ENCODE measurements at regions not wholly inside any gene's neighbourhood (a gene's known extent, or its start where the extent isn't known, plus 50 kb on each side); places are given as distances from the start of the nearest gene placed in this dataset.

DNA sequence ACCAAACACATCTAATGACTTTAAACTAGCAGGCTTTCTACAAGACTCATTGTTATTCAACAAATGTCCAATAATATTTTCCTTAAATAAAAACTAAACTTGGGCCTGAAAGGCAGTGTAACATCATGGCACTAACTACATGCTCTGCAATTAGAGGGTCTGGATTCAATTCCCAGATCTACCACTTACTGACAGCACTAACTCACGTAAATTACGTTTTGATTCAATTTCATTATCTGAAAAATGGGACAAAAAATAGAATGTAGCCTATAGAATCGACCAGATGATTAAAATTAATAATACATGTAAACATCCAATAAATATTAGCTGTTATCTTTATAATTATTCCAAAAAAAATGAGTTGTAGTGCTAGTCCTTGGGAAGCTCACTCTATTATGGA, 98.0 kb upstream of the DDX18 start:
- POLR2A ChIA-PET, result no interaction called here
- no peaks in the 10 kb centered on the region for H3K36me3 Mint-ChIP-seq (ENCODE audit: low read depth)
- DNase-seq, result no peak
- no peak overlapping the region for H3K4me3 Mint-ChIP-seq
- H3K9me3 Mint-ChIP-seq, result no peaks in the 10 kb centered on the region
- H3K27me3 Mint-ChIP-seq, result peaks cover 1% of the 10 kb centered on the region
- CTCF ChIA-PET, result no interaction called here
- H3K4me1 Mint-ChIP-seq, result no peaks in the 10 kb centered on the region
- H3K27ac Mint-ChIP-seq, result no peak overlapping the region

GRCh38 chr2:117717072-117717471, 97.4 kb upstream of the DDX18 start:
- Mint-ChIP-seq H3K9me3 (no peaks in the 10 kb centered on the region), H3K4me3 (no peak overlapping the region), H3K27me3 (peaks cover 1% of the 10 kb centered on the region), H3K27ac (no peak overlapping the region), H3K36me3 (ENCODE audit: low read depth) (no peaks in the 10 kb centered on the region), H3K4me1 (no peaks in the 10 kb centered on the region)
- ChIA-PET POLR2A (no interaction called here), CTCF (no interaction called here)
- no peak for DNase-seq

GRCh38 chr2:117718048-117718447, 96.4 kb upstream of the DDX18 start:
- H3K4me1 Mint-ChIP-seq, result peaks cover 3% of the 10 kb centered on the region
- peaks cover 1% of the 10 kb centered on the region for H3K27me3 Mint-ChIP-seq
- H3K9me3 Mint-ChIP-seq, result no peaks in the 10 kb centered on the region
- no peak overlapping the region for H3K27ac Mint-ChIP-seq
- ChIA-PET POLR2A (no interaction called here), CTCF (no interaction called here)
- DNase-seq, result no peak
- no peak overlapping the region for H3K4me3 Mint-ChIP-seq
- H3K36me3 Mint-ChIP-seq (ENCODE audit: low read depth), result no peaks in the 10 kb centered on the region

GRCh38 chr2:117720765-117721164, 93.7 kb upstream of the DDX18 start:
- no peak for DNase-seq
- H3K9me3 Mint-ChIP-seq, result no peaks in the 10 kb centered on the region
- CTCF ChIA-PET, result no interaction called here
- no peaks in the 10 kb centered on the region for H3K36me3 Mint-ChIP-seq (ENCODE audit: low read depth)
- H3K27me3 Mint-ChIP-seq, result peaks cover 1% of the 10 kb centered on the region
- H3K4me1 Mint-ChIP-seq, result peaks cover 3% of the 10 kb centered on the region
- H3K27ac Mint-ChIP-seq, result no peak overlapping the region
- POLR2A ChIA-PET, result no interaction called here
- H3K4me3 Mint-ChIP-seq, result no peak overlapping the region

- CTCF ChIA-PET, result no interaction called here
Measured at GRCh38 chr2:117723483-117723882, 91.0 kb upstream of the DDX18 start.

GRCh38 chr2:117723888-117724434, 90.5 kb upstream of the DDX18 start:
- H3K4me3 Mint-ChIP-seq, result no peak overlapping the region
- no peaks in the 10 kb centered on the region for H3K9me3 Mint-ChIP-seq
- ChIA-PET POLR2A (no interaction called here), CTCF (no interaction called here)
- peaks cover 3% of the 10 kb centered on the region for H3K4me1 Mint-ChIP-seq
- H3K36me3 Mint-ChIP-seq (ENCODE audit: low read depth), result no peaks in the 10 kb centered on the region
- no peak overlapping the region for H3K27ac Mint-ChIP-seq
- no peak for DNase-seq
- H3K27me3 Mint-ChIP-seq, result peaks cover 1% of the 10 kb centered on the region

More at GRCh38 chr2:117723483-117723882, 91.0 kb upstream of the DDX18 start:
- peaks cover 1% of the 10 kb centered on the region for H3K27me3 Mint-ChIP-seq
- no peaks in the 10 kb centered on the region for H3K9me3 Mint-ChIP-seq
- H3K4me1 Mint-ChIP-seq, result peaks cover 3% of the 10 kb centered on the region
- H3K27ac Mint-ChIP-seq, result no peak overlapping the region
- POLR2A ChIA-PET, result no interaction called here
- H3K36me3 Mint-ChIP-seq (ENCODE audit: low read depth), result no peaks in the 10 kb centered on the region
- no peak overlapping the region for H3K4me3 Mint-ChIP-seq
- DNase-seq, result no peak

GRCh38 chr2:117726747-117727146, 87.7 kb upstream of the DDX18 start:
- CTCF ChIA-PET, result no interaction called here
- H3K27ac Mint-ChIP-seq, result no peak overlapping the region
- H3K36me3 Mint-ChIP-seq (ENCODE audit: low read depth), result no peaks in the 10 kb centered on the region
- no peak for DNase-seq
- H3K4me1 Mint-ChIP-seq, result peaks cover 3% of the 10 kb centered on the region
- no peaks in the 10 kb centered on the region for H3K27me3 Mint-ChIP-seq
- H3K9me3 Mint-ChIP-seq, result no peaks in the 10 kb centered on the region
- POLR2A ChIA-PET, result no interaction called here
- H3K4me3 Mint-ChIP-seq, result no peak overlapping the region

DNA sequence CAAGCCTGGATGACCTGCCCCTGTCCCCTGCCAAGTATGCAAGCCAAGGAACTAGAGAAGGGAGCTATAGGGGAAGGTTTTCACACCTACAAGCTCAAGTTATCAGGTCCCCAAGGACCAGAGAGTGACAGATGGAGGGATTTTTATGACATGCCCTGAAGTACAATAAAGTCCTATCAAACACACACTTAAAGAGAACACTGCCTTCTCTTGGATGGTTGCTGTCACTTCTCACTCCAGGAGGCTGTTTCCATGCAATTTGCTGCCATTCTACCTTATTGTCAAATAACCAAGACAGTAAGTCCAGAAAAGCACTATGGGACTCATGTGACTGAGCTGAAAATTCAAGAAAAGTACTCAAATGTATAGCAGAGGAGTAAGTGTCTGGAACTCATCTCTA, 76.6 kb upstream of the DDX18 start:
- Mint-ChIP-seq H3K9me3 (no peaks in the 10 kb centered on the region), H3K27ac (no peak overlapping the region), H3K27me3 (no peaks in the 10 kb centered on the region), H3K36me3 (ENCODE audit: low read depth) (no peaks in the 10 kb centered on the region), H3K4me1 (no peaks in the 10 kb centered on the region), H3K4me3 (no peak overlapping the region)
- ChIA-PET POLR2A (no interaction called here), CTCF (no interaction called here)
- no peak for DNase-seq

DNA sequence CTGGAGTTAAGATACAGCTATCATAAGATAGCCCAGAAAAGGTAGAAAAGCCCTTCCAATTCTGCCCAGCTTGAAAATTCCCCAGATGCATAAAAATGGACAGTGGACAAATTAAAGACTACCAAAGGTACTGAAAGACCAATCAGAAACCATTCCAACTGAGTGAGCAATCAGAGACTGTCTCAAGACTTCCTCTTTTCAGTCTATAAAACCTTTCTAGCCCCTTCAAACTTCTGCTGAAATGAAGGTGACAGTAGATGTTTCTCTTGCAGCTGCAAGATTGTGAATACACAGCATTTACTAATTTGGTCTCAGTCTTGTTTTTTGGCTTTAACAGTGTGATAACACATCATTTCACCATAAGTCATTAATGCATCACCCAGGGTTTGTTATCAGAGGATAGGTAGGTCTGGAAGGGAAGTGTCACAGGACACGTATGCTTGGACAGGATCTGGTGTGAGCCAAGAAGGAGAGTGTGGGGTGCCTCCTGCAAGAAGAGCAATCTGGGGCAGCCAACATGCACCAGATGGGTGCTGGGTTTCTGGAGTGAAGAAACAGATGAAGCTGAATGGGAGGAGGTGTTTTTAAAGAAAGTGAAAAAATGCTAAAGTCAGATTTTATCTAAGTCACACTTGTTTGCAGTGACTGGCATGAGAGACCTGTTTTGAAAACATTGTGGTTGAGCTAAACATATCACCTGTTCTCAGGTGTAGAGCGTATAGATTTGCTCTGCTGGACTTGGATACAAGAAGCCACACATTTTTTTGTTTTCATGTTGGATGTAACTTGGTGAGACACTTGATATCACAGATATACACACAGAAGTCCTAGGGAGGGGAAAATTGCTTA, 75.3 kb upstream of the DDX18 start:
- Mint-ChIP-seq H3K36me3 (ENCODE audit: low read depth) (no peaks in the 10 kb centered on the region), H3K9me3 (no peaks in the 10 kb centered on the region), H3K27ac (no peak overlapping the region), H3K27me3 (no peaks in the 10 kb centered on the region), H3K4me1 (no peaks in the 10 kb centered on the region), H3K4me3 (no peak overlapping the region)
- ChIA-PET POLR2A (no interaction called here), CTCF (no interaction called here)
- DNase-seq, result no peak

DNA sequence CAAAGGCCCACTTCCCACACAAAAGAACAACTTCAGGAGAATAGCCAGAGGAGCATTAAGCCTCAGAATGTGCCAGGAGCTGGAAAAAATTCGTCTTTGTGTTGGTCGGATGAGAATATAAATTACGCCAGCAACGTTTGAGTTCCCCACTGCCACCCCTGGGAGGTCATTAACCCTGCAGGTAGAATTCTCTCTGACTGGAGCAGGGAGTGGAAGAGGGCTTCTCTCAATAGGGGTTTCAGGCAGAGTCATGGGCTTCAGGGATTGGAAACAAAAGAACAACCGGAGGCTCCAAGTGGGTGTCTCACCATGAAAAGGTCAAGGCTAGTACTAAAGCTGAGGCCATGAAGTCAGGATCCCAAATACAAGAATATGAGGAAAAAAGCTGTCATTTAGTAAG, 69.0 kb upstream of the DDX18 start:
- no peaks in the 10 kb centered on the region for H3K9me3 Mint-ChIP-seq
- H3K36me3 Mint-ChIP-seq (ENCODE audit: low read depth), result no peaks in the 10 kb centered on the region
- no peak for DNase-seq

GRCh38 chr2:117755768-117756167, 58.7 kb upstream of the DDX18 start:
- Mint-ChIP-seq H3K4me3 (no peak overlapping the region), H3K27me3 (no peaks in the 10 kb centered on the region), H3K9me3 (no peaks in the 10 kb centered on the region), H3K36me3 (ENCODE audit: low read depth) (no peaks in the 10 kb centered on the region), H3K27ac (no peak overlapping the region), H3K4me1 (no peaks in the 10 kb centered on the region)
- ChIA-PET CTCF (no interaction called here), POLR2A (no interaction called here)
- no peak for DNase-seq

More for the DNA sequence above, 69.0 kb upstream of the DDX18 start:
- H3K27me3 Mint-ChIP-seq, result no peaks in the 10 kb centered on the region
- H3K4me3 Mint-ChIP-seq, result no peak overlapping the region
- H3K4me1 Mint-ChIP-seq, result no peaks in the 10 kb centered on the region
- no peak overlapping the region for H3K27ac Mint-ChIP-seq
- ChIA-PET POLR2A (no interaction called here), CTCF (no interaction called here)

- Mint-ChIP-seq H3K27ac (no peak overlapping the region), H3K4me3 (no peak overlapping the region), H3K36me3 (ENCODE audit: low read depth) (no peaks in the 10 kb centered on the region), H3K9me3 (no peaks in the 10 kb centered on the region), H3K27me3 (no peaks in the 10 kb centered on the region), H3K4me1 (no peaks in the 10 kb centered on the region)
- ChIA-PET POLR2A (no interaction called here), CTCF (no interaction called here)
- DNase-seq, result no peak
Measured at GRCh38 chr2:117760916-117761315, 53.6 kb upstream of the DDX18 start.

DNA sequence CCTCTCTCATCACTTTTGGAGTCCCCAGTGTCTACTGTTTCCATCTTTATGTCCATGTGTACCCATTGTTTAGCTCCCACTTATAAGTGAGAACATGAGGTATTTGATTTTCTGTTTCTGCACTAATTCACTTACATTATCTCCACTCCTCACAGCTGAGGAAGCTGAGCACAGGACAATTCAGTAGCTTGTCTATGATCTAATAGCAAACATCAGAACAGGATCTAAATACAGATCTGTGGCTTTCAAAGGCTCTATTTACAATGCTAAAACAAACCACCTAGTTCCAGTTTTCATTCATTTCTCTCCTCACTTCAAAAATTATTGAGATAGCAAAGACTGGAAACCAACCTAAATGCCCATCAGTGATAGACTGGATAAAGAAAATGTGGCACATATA, 52.0 kb upstream of the DDX18 start:
- no peak for DNase-seq
- ChIA-PET POLR2A (no interaction called here), CTCF (no interaction called here)
- H3K4me1 Mint-ChIP-seq, result no peaks in the 10 kb centered on the region
- no peaks in the 10 kb centered on the region for H3K27me3 Mint-ChIP-seq
- H3K27ac Mint-ChIP-seq, result no peak overlapping the region
- H3K4me3 Mint-ChIP-seq, result no peak overlapping the region
- H3K36me3 Mint-ChIP-seq (ENCODE audit: low read depth), result no peaks in the 10 kb centered on the region
- no peaks in the 10 kb centered on the region for H3K9me3 Mint-ChIP-seq

GRCh38 chr2:117763804-117764203, 50.7 kb upstream of the DDX18 start:
- no peak for DNase-seq
- H3K9me3 Mint-ChIP-seq, result no peaks in the 10 kb centered on the region
- H3K4me3 Mint-ChIP-seq, result no peak overlapping the region
- CTCF ChIA-PET, result no interaction called here
- POLR2A ChIA-PET, result no interaction called here
- no peaks in the 10 kb centered on the region for H3K4me1 Mint-ChIP-seq
- H3K27me3 Mint-ChIP-seq, result no peaks in the 10 kb centered on the region
- H3K36me3 Mint-ChIP-seq (ENCODE audit: low read depth), result no peaks in the 10 kb centered on the region
- H3K27ac Mint-ChIP-seq, result no peak overlapping the region
